A549 (cell line): ENCODE measurements at regions not wholly inside any gene's neighbourhood (a gene's known extent, or its start where the extent isn't known, plus 50 kb on each side); places are given as distances from the start of the nearest gene placed in this dataset.
A peak's percentile ranks its signal among the peaks of the same experiment; 100 is the strongest.

Experiments used
- ATAC-seq, 2 experiments: fragments of 200-7000 bp in 1 of 2; fragments of >200 bp in 1 of 2; cut with Nextera tagmentation in 1 of 2; cut with Tn5 transposase in 1 of 2; 3 replicates each; pipeline versions ENCODE4 v1.8.0 to v1.9.1; 2018 to 2020; ENCODE audit warnings: mild to moderate bottlenecking in 1 of 2, moderate library complexity in 1 of 2
- CTCF ChIA-PET: fragments of 300-600 bp; sonication (Branson Sonifier 250); formaldehyde crosslinking; extraction: SDS; loops from one replicate; lab custom pipeline; 2021; ENCODE audit warnings: antibody characterized with exemption, inconsistent platforms; lab: Yijun Ruan, JAX
- POLR2A ChIA-PET: fragments of 350-600 bp; formaldehyde crosslinking; extraction: SDS; loops from one replicate; lab custom pipeline; 2021; ENCODE audit warnings: antibody characterized with exemption, inconsistent platforms; lab: Yijun Ruan, JAX
- DNase-seq, 2 experiments: peaks; one replicate each; pipeline versions ENCODE4 v3.0.0 to v3.0.0-alpha.2; 2011 to 2016; ENCODE audit warnings: low read depth in 1 of 2, low spot score in 1 of 2
- FAIRE-seq: peaks from 2 replicates; lab custom pipeline; 2011; peaks lifted over from hg19 to GRCh38; lab: Jason Lieb, UNC
- H3K27ac ChIP-seq, 2 experiments: fragments of >200 bp; sonication (Bioruptor Twin); formaldehyde crosslinking; 3 replicates each; pipeline ENCODE4 v1.5.1; 2016 to 2017
- H3K4me1 ChIP-seq: fragments of >200 bp; sonication (Bioruptor Twin); formaldehyde crosslinking; 3 replicates; pipeline ENCODE4 v1.6.1; 2016
- H3K4me2 ChIP-seq: fragments of >200 bp; sonication (Bioruptor Twin); formaldehyde crosslinking; 3 replicates; pipeline ENCODE4 v1.6.1; 2016
- H3K4me3 ChIP-seq: fragments of >200 bp; sonication (Bioruptor Twin); formaldehyde crosslinking; 3 replicates; pipeline ENCODE4 v1.5.1; 2016
- H3K9me3 ChIP-seq: fragments of >200 bp; sonication (Bioruptor Twin); formaldehyde crosslinking; 3 replicates; pipeline ENCODE4 v1.6.1; 2016
- CBX2 ChIP-seq: fragments of 200-600 bp; sonication (generic); IDR thresholded peaks from 2 replicates; pipeline ENCODE4 v1.6.1; 2016; ENCODE audit warnings: low read depth, mild to moderate bottlenecking, borderline replicate concordance
- EHF ChIP-seq: fragments of 250-450 bp; sonication (Bioruptor Pico); IDR thresholded peaks from 2 replicates; pipeline ENCODE4 v1.5.0; 2020; ENCODE audit warnings: mild to moderate bottlenecking
- EHMT2 ChIP-seq: fragments of 200-600 bp; sonication (generic); IDR thresholded peaks from 2 replicates; pipeline ENCODE4 v1.6.1; 2016; ENCODE audit warnings: antibody characterized with exemption, low read depth, mild to moderate bottlenecking, moderate library complexity
- ESRRA ChIP-seq: fragments of 150-350 bp; IDR thresholded peaks from 2 replicates; pipeline ENCODE4 v1.6.1; 2014; ENCODE audit warnings: mild to moderate bottlenecking, low read length, borderline replicate concordance
- FOSB ChIP-seq: fragments of 250-450 bp; sonication (Bioruptor Pico); IDR thresholded peaks from 2 replicates; pipeline ENCODE4 v1.5.0; 2020; ENCODE audit warnings: mild to moderate bottlenecking, moderate library complexity
- FOXS1 ChIP-seq: fragments of 250-450 bp; sonication (Bioruptor Pico); IDR thresholded peaks from 2 replicates; pipeline ENCODE4 v1.5.0; 2020; ENCODE audit warnings: mild to moderate bottlenecking, moderate library complexity
- GATA3 ChIP-seq: IDR thresholded peaks from 2 replicates; pipeline ENCODE4 v1.6.1; 2012; ENCODE audit warnings: borderline replicate concordance
- HOXB5 ChIP-seq: fragments of 250-450 bp; sonication (Bioruptor Pico); IDR thresholded peaks from 2 replicates; pipeline ENCODE4 v1.5.0; 2020; ENCODE audit warnings: mild to moderate bottlenecking, moderate library complexity
- JUN ChIP-seq, 2 experiments: fragments of >200 bp; sonication (Bioruptor Twin); formaldehyde crosslinking; IDR thresholded peaks; 2 replicates in 1 of 2; 3 replicates in 1 of 2; pipeline ENCODE4 v1.6.1; 2016 to 2017
- KDM1A ChIP-seq: fragments of 200-600 bp; sonication (generic); IDR thresholded peaks from 2 replicates; pipeline ENCODE4 v1.6.1; 2016; ENCODE audit warnings: low read depth, mild to moderate bottlenecking
- MAFK ChIP-seq: fragments of 450-650 bp; IDR thresholded peaks from 2 replicates; pipeline ENCODE4 v1.6.1; 2014; ENCODE audit not compliant: partially characterized antibody
- NPAS2 ChIP-seq: fragments of 250-450 bp; sonication (Bioruptor Pico); IDR thresholded peaks from 2 replicates; pipeline ENCODE4 v1.8.0; 2022; ENCODE audit warnings: mild to moderate bottlenecking, moderate library complexity, borderline replicate concordance
- RAD21 ChIP-seq, 2 experiments: fragments of >200 bp in 1 of 2; sonication (Bioruptor Twin) in 1 of 2; formaldehyde crosslinking in 1 of 2; IDR thresholded peaks in 1 of 2; conservative IDR thresholded peaks in 1 of 2; 2 replicates in 1 of 2; 3 replicates in 1 of 2; pipeline ENCODE4 v1.6.1; 2012 to 2018; ENCODE audit warnings: inconsistent platforms in 1 of 2
- RARB ChIP-seq: fragments of 250-450 bp; sonication (Bioruptor Pico); IDR thresholded peaks from 2 replicates; pipeline ENCODE4 v1.8.0; 2021; ENCODE audit warnings: mild to moderate bottlenecking, moderate library complexity
- RFX5 ChIP-seq: fragments of 450-650 bp; IDR thresholded peaks from 2 replicates; pipeline ENCODE4 v1.7.1; 2014; ENCODE audit warnings: antibody characterized with exemption, mild to moderate bottlenecking, moderate library complexity
- RNF2 ChIP-seq: fragments of 200-600 bp; sonication (generic); IDR thresholded peaks from 2 replicates; pipeline ENCODE4 v1.6.1; 2016; ENCODE audit warnings: low read depth, mild to moderate bottlenecking, antibody characterized with exemption, moderate library complexity, borderline replicate concordance
- ZSCAN20 ChIP-seq: fragments of 250-450 bp; sonication (Bioruptor Pico); IDR thresholded peaks from 2 replicates; pipeline ENCODE4 v1.8.0; 2022; ENCODE audit warnings: mild to moderate bottlenecking, moderate library complexity
- WGBS: methylation state at CpG from one replicate; pipeline ENCODE4 v1.1.6; 2017; ENCODE audit errors: missing lambda C conversion rate; 5-methylcytosine and 5-hydroxymethylcytosine counted together
- TF ChIP-seq, protein P1 (sequence below): fragments of 150-350 bp; IDR thresholded peaks from 2 replicates; pipeline ENCODE4 v1.6.1; 2014; ENCODE audit warnings: low read depth, mild to moderate bottlenecking, low read length
- TF ChIP-seq, protein P2 (sequence below): fragments of 250-450 bp; sonication (Bioruptor Pico); IDR thresholded peaks from 2 replicates; pipeline ENCODE4 v1.5.0; 2021; ENCODE audit warnings: mild to moderate bottlenecking, moderate library complexity, borderline replicate concordance
- TF ChIP-seq, protein P3 (sequence below): fragments of >200 bp; sonication (Bioruptor Twin); formaldehyde crosslinking; IDR thresholded peaks from 2 replicates; pipeline ENCODE4 v1.6.1; 2016

DNA sequence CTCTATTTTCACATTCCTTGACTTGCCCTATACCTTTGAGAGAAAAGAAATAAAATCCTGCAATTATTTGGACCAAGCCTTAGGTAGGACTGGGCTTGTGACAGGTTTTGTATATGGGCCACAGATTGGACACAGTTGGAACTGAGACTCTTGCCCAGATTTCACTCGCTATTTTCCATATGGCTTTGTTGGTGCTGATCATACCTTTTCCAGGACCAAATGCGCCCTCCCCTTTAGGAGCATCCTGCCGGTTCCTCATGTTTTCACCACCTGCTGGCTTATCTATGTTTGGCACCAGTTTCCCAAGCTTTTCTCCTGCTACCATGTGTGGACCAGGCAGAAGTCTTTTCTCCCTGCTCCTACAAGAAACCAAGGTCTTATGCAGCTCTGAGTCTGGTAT is 494.9 kb downstream of the EPHA4 start:
- CTCF ChIA-PET, result no interaction called here

DNA sequence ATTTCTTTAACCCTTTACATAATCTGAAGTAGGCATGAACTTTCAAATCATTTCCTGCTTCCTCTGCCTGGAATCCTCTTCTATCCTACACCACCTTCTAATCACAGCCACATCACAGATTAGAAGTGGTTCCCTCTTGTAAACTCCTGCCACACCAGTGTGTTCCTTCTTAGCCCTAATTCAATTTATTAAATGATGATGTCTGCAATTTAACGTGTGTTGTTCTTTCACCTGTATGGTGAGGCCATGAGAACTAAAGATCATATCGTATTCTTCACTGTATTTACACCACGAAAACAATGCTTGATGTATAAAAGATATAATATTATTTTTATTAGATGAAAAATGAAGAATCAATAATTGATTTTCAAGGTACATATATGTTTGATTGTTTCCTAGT is 494.3 kb downstream of the EPHA4 start:
- POLR2A ChIA-PET, result no interaction called here
- WGBS, result 4% methylated on average over 3 of the region's 3 CpGs
- FAIRE-seq, result no peak

More for the DNA sequence above, 494.9 kb downstream of the EPHA4 start:
- no peak overlapping the region for H3K27ac ChIP-seq
- TF ChIP-seq GATA3 (no peak), KDM1A (no peak)
- TF ChIP-seq, all 56 proteins: peak for 0
- WGBS, result 21% methylated on average over 3 of the region's 3 CpGs
- Histone ChIP-seq H3K9me3 (no peaks in the 10 kb centered on the region), H3K4me3 (no peak overlapping the region), H3K4me2 (no peak overlapping the region), H3K4me1 (no peaks in the 10 kb centered on the region)
- ATAC-seq (no peak), FAIRE-seq (no peak), DNase-seq (no peak)
- POLR2A ChIA-PET, result no interaction called here

DNA sequence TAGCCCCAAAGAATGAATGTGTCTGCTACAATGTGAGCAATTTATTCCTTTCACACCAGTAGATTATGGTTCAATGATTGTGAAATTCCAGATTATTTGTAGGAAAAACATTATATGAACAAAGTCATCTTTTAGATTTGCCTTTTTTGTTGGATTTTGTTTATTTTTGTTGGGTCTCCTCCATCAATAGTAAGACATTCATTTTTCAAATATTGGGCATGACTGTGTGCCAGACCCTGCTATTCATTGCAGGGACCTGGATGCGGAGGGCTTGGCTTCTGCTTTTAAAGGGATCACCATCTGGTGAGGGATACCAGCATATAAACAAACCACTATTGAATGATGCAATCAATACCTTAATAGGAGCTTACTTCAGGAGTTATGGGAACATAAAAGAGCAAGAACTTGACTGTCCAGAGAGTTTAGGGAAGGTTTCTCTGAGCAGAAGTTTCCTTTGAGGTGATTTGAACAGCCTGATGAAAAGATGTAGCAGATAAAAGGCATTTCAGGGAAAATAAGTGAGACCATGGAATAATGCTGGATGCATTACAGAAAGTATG is 486.7 kb downstream of the EPHA4 start:
- Histone ChIP-seq H3K9me3 (no peaks in the 10 kb centered on the region), H3K4me3 (no peak overlapping the region), H3K4me2 (no peak overlapping the region), H3K4me1 (no peaks in the 10 kb centered on the region), H3K27ac (no peak overlapping the region)
- no peak for DNase-seq
- no peak for ATAC-seq
- POLR2A ChIA-PET, result no interaction called here
- CTCF ChIA-PET, result no interaction called here
- WGBS, result 41% methylated on average over 1 of the region's 1 CpG
- FAIRE-seq, result no peak
- TF ChIP-seq CBX2, result no peak
- TF ChIP-seq EHF (CRISPR knock-in tag), result no peak
- TF ChIP-seq RARB (CRISPR knock-in tag), result no peak
- no peak for TF ChIP-seq EHMT2
- no peak for TF ChIP-seq ESRRA
- TF ChIP-seq, protein P1, sequence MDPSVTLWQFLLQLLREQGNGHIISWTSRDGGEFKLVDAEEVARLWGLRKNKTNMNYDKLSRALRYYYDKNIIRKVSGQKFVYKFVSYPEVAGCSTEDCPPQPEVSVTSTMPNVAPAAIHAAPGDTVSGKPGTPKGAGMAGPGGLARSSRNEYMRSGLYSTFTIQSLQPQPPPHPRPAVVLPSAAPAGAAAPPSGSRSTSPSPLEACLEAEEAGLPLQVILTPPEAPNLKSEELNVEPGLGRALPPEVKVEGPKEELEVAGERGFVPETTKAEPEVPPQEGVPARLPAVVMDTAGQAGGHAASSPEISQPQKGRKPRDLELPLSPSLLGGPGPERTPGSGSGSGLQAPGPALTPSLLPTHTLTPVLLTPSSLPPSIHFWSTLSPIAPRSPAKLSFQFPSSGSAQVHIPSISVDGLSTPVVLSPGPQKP, result no peak
- no peak for TF ChIP-seq RNF2
- no peak for TF ChIP-seq JUN (IDR thresholded peaks at IDR 0.05)
- no peak for TF ChIP-seq NPAS2
- no peak for TF ChIP-seq RAD21 (conservative IDR thresholded peaks at IDR 0.05 in 1 of 2, IDR thresholded peaks at IDR 0.05 in 1 of 2)
- TF ChIP-seq, protein P2, sequence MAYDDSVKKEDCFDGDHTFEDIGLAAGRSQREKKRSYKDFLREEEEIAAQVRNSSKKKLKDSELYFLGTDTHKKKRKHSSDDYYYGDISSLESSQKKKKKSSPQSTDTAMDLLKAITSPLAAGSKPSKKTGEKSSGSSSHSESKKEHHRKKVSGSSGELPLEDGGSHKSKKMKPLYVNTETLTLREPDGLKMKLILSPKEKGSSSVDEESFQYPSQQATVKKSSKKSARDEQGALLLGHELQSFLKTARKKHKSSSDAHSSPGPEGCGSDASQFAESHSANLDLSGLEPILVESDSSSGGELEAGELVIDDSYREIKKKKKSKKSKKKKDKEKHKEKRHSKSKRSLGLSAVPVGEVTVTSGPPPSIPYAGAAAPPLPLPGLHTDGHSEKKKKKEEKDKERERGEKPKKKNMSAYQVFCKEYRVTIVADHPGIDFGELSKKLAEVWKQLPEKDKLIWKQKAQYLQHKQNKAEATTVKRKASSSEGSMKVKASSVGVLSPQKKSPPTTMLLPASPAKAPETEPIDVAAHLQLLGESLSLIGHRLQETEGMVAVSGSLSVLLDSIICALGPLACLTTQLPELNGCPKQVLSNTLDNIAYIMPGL (CRISPR knock-in tag), result no peak
- no peak for TF ChIP-seq ZSCAN20
- TF ChIP-seq HOXB5 (CRISPR knock-in tag), result no peak
- no peak for TF ChIP-seq RFX5

More for the DNA sequence above, 494.3 kb downstream of the EPHA4 start:
- DNase-seq (no peak), ATAC-seq (no peak)
- TF ChIP-seq FOSB (CRISPR knock-in tag), result no peak
- TF ChIP-seq MAFK, result peak; percentile 22
- Histone ChIP-seq H3K4me1 (no peaks in the 10 kb centered on the region), H3K27ac (no peak overlapping the region), H3K9me3 (no peaks in the 10 kb centered on the region), H3K4me2 (no peak overlapping the region), H3K4me3 (no peak overlapping the region)
- CTCF ChIA-PET, result no interaction called here

DNA sequence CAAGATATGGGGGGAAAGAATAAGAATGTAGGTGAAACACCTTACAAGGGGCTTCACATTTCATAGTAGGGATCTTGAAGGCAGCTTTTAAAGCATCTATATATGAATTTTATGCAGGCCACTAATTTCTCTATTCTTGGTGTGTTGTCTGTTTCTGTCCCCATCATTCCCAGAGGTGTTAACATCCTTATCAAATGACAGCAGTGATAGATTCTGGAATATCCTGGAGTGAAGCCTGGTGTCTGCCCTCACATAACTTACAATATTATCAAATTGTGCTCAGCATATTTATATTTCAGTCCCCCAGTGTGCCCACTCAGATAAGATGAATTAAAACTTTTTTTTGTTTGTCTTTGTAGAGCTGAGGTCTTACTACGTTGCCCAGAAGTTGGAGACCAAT is 486.2 kb downstream of the EPHA4 start:
- ChIA-PET CTCF (no interaction called here), POLR2A (no interaction called here)
- no peak for FAIRE-seq
- Histone ChIP-seq H3K4me3 (no peak overlapping the region), H3K4me1 (no peaks in the 10 kb centered on the region), H3K4me2 (no peak overlapping the region), H3K9me3 (no peaks in the 10 kb centered on the region), H3K27ac (no peak overlapping the region)
- 10% methylated on average over 1 of the region's 1 CpG for WGBS
- no peak for DNase-seq
- ATAC-seq, result no peak
- TF ChIP-seq, protein P3, sequence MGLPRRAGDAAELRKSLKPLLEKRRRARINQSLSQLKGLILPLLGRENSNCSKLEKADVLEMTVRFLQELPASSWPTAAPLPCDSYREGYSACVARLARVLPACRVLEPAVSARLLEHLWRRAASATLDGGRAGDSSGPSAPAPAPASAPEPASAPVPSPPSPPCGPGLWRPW, result no peak
- no peak for TF ChIP-seq RAD21 (conservative IDR thresholded peaks at IDR 0.05 in 1 of 2, IDR thresholded peaks at IDR 0.05 in 1 of 2)
- no peak for TF ChIP-seq FOXS1 (CRISPR knock-in tag)
- TF ChIP-seq, all 56 proteins: peak for 0
